Stimulated activated CD8-positive, alpha-beta memory T cell treated with anti-CD3 and anti-CD28 coated beads, Interleukin-4, amount 100 ng/mL, for 48 hours (primary cell): ENCODE measurements at regions not wholly inside any gene's neighbourhood (a gene's known extent, or its start where the extent isn't known, plus 50 kb on each side); places are given as distances from the start of the nearest gene placed in this dataset.
"Not testable (repeated sequence)": the region's sequence is repeated elsewhere in the genome, so short reads cannot be mapped to it uniquely, and the experiment has no call there.

Experiments
- DNase-seq: peaks from one replicate; pipeline ENCODE4 v3.0.0-alpha.2; 2020

- DNase-seq: no peak
These were observed 109.0 kb upstream of the ETV3 start for GRCh38 chr1:157247005-157247763.

- no peak for DNase-seq
These were observed 107.6 kb upstream of the ETV3 start for GRCh38 chr1:157245823-157246222.

DNA sequence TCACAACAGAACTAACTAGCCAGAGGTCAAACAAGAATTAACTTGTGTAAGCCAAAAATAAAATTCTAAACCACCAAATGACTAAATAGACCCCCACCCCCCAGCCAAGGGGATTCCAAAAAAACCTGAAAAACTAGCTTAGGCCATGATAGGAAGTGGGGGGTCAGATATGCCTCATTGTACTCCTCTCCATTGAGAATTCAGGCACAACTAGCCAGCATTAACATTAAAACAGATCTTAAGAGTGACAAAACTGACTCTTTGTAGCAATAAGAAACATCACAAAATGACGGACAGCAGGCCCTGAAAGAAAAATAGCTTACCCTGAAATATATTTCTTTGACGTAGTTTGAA lies 103.0 kb upstream of the ETV3 start:
- no peak for DNase-seq

- DNase-seq: no peak
These were observed 102.4 kb upstream of the ETV3 start for GRCh38 chr1:157240495-157241184.

GRCh38 chr1:157239936-157240335 lies 101.7 kb upstream of the ETV3 start:
- no peak for DNase-seq

- DNase-seq: no peak
These were observed 100.4 kb upstream of the ETV3 start for GRCh38 chr1:157238585-157238984.

DNA sequence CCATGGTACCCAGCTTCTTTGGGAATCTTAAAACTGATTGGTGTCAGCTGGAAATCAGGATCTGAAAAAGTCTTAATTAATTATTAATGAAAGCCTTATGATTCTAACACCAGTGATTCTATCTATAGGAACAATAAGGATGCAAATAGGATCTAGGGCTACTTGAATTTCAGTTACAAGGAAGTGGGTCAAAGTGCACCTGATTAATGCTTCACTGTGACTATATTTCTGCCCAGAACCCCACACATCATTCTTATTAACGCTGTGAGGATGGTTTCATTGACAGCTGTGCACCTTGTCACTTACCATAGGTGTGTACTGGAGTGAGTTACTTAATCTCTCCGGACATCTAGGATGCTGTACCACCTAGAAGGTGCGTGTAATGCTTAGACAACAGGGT lies 99.8 kb upstream of the ETV3 start:
- DNase-seq: no peak

- DNase-seq: no peak
These were observed 99.3 kb upstream of the ETV3 start for GRCh38 chr1:157237522-157237921.

- no peak for DNase-seq
These were observed 97.9 kb upstream of the ETV3 start for GRCh38 chr1:157236072-157236471.

DNA sequence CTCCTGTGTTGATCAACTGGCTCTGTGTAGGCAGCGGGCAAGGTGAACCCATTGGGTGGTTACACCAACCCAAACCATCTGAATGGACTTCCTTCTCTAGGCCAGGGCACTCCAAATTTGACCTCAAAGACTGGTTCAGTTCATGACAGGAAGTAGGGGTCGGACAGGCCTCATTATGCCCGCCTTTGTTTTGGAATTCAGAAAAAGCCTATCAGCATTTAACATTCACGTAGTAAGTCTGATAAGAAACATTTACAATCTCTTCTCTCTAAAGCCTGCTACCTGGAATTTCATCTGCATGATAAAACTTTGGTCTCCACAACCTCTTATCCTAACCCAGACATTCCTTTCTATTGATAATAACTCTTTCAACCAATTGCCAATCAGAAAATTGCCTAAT lies 97.1 kb upstream of the ETV3 start:
- no peak for DNase-seq

GRCh38 chr1:157234705-157235273 lies 96.6 kb upstream of the ETV3 start:
- DNase-seq: no peak

GRCh38 chr1:157233131-157233530 lies 94.9 kb upstream of the ETV3 start:
- no peak for DNase-seq

GRCh38 chr1:157231846-157232525 lies 93.8 kb upstream of the ETV3 start:
- DNase-seq: no peak

- DNase-seq: no peak
These were observed 92.3 kb upstream of the ETV3 start for GRCh38 chr1:157230500-157230899.

DNA sequence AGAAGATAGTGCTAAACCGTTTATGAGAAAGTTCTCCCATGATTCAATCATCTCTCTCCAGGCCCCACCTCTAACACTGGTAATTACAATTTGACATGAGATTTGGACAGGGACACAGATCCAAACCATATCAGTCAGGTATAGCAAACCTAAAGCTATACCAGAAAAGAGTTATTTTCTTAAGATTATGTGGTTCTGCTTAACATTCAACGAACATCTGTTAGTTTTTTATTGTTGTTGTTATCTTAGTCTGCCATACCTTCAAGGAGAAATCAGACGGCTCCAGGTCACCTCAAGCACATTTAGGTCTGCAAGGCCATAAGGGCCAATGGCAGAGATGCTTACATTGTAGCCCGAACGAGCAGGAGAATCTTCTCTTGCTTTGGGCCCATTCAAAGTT lies 89.5 kb upstream of the ETV3 start:
- DNase-seq: no peak

GRCh38 chr1:157226739-157227138 lies 88.5 kb upstream of the ETV3 start:
- no peak for DNase-seq

- DNase-seq: no peak
These were observed 81.4 kb upstream of the ETV3 start for GRCh38 chr1:157219600-157219999.

GRCh38 chr1:157219182-157219581 lies 81.0 kb upstream of the ETV3 start:
- no peak for DNase-seq

- DNase-seq: no peak
These were observed 80.5 kb upstream of the ETV3 start for GRCh38 chr1:157218671-157219070.

DNA sequence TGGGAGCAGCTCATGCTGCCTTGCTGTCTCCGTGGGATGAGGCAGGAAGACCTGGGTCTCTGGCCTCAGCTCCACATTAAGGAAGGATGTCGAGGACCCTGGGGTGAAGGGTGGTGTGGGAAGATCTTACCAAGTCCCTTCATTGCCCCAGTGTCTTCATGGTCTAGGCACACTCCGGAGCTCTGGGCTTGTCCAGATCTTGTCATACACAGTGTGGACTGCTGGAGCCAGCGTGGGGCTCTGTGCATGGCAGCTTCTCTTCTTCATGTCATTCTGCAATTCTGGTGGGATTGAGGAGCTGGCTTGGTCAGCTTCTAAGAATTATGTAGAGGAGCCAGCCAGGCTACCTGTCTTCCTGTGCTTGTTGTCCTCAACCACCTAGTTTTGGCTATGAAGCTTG lies 79.3 kb upstream of the ETV3 start:
- DNase-seq: no peak

- DNase-seq: no peak
These were observed 75.6 kb upstream of the ETV3 start for GRCh38 chr1:157213836-157214235.

- DNase-seq: no peak
These were observed 71.3 kb upstream of the ETV3 start for GRCh38 chr1:157209514-157209913.

DNA sequence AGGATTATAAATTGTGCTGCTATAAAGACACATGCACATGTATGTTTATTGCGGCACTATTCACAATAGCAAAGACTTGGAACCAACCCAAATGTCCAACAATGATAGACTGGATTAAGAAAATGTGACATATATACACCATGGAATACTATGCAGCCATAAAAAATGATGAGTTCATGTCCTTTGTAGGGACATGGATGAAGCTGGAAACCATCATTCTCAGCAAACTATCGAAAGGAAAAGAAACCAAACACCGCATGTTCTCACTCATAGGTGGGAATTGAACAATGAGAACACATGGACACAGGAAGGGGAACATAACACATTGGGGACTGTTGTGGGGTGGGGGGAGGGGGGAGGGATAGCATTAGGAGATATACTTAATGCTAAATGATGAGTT lies 67.8 kb upstream of the ETV3 start:
- DNase-seq: not testable (repeated sequence)

GRCh38 chr1:157203166-157203565 lies 65.0 kb upstream of the ETV3 start:
- no peak for DNase-seq
